ENCODE measurements at regions not wholly inside any gene's neighbourhood (a gene's known extent, or its start where the extent isn't known, plus 50 kb on each side); places are given as distances from the start of the nearest gene placed in this dataset.
"Not testable (repeated sequence)": the region's sequence is repeated elsewhere in the genome, so short reads cannot be mapped to it uniquely, and the experiment has no call there.

- no peak for DNase-seq
Observed at GRCh38 chr16:85503679-85504231, 109.4 kb upstream of the GSE1 start.

DNA sequence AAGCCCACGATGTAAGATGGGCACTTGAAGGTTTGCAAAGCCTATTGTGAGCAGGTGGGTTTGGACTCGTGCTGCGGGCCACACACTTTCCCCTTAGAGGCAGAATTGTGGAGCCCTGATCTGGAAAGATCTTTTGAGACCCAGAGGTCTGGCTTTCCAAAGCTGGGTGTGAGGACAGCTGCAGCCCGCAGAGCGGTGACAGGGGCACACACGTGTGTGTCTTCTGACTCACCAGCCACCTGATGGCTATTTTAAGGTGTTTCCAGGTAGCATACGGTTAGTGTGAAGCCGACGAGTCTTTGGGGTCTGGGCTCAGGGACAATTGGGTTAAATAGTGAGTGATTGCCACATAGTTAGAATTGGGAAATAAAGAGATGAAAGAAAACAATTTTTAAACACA, 108.9 kb upstream of the GSE1 start:
- DNase-seq: no peak

- no peak for DNase-seq
Observed at GRCh38 chr16:85505794-85506634, 107.1 kb upstream of the GSE1 start.

- DNase-seq: no peak
Observed at GRCh38 chr16:85506635-85506911, 106.5 kb upstream of the GSE1 start.

DNA sequence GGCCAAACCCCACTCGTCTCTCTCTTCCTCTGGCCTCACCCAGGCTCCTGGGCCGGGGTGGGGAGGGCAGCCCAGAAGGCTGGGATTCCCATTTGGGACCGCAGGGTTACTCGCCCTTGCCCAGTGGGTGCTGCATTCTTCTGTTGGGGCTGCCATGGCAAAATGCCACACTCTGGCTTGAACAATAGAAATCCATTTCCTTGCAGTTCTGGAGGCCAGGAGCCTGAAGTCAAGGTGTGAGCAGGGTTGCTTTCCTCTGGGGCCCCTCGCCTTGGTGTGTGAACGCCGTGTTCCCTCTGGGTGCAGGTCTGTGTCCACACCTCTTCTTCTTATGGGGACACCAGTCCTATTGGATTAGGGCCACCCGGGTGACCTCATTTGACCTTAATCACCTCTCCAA, 105.8 kb upstream of the GSE1 start:
- DNase-seq: no peak

GRCh38 chr16:85508388-85508787, 104.7 kb upstream of the GSE1 start:
- DNase-seq: no peak

DNA sequence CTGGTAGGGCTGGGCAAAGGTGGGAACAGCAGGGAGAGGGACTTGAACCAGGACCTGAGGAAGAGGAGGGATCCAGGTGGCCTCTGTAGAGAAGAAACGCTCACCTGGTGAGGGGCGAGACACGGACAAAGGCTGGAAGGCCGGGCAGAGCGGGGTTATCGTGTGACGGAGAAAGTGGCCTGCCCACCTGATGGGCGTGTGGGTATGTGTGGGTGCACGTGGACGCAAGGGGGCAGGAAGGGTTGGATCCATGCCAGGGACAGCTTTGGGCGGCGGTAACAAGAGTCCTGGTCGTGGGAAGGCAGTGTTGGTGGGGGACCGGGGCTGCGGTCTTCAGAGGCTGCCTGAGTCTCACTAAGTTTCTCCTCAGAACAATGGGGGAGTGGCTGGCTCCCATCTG, 104.1 kb upstream of the GSE1 start:
- DNase-seq: no peak

DNA sequence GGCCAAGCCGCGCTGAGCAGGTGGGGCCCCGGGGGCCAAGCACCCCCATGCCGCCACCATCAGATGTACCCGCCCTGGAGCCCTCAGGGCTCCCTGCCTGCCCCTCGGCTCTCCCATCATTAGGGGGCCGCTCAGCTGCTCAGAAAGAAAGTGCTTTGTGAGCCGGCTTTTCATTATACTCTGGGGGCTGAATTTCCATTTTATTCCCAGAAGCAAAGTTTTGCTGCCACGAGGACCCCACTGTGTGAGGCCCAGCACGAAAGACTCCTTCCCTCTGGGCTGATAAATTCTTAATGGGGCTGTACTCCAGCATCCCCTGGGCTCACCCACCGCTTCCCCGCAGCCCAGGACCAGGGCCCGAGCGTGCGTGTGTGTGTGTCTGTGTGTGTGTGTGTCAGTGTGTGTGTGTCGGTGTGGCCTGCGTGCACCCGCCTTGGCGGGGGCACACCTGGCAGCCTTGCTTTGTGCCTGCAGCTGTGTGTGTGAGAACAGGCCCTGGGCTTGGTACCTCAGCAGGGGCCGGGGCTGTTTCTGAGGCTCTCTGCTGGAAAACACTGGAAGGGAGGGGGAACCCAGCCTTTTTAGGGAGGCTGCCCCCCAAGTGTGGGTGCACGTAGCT, 103.0 kb upstream of the GSE1 start:
- DNase-seq: no peak

GRCh38 chr16:85511938-85512807, 100.9 kb upstream of the GSE1 start:
- DNase-seq: no peak

DNA sequence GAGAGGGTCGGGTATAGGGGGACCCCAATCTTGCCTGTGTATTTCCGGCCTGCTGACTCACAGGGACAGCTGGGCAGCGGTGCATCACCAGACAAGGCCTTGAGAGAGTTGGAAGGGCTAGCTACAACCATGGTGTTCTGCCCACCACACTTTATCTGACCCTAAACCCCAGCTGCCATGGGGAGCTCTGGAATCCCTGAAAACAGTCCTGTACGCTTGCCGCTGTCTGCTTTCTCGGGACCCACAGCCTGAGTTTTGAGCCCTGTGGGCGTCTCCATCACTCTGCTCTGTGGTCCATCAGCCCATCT, 100.4 kb upstream of the GSE1 start:
- no peak for DNase-seq

DNA sequence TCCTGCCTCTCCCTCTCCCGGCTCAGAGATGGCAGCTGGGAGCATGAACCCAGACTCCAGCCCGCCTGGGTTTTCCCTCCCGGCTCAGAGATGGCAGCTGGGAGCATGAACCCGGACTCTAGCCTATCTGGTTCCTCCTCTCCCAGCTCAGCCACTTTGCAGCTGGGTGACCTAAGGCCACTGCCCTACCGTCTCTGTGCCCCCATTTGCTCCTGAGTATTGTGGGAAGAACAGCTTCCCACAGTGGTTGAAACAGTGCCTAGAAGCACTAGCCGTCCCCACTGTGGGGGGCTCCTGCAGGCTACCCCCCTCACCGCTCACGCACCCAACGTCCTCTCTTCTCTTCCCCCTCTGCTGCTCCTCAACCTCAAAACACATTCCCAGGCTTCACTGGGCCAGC, 99.9 kb upstream of the GSE1 start:
- no peak for DNase-seq

GRCh38 chr16:85513649-85514048, 99.5 kb upstream of the GSE1 start:
- DNase-seq: no peak

DNA sequence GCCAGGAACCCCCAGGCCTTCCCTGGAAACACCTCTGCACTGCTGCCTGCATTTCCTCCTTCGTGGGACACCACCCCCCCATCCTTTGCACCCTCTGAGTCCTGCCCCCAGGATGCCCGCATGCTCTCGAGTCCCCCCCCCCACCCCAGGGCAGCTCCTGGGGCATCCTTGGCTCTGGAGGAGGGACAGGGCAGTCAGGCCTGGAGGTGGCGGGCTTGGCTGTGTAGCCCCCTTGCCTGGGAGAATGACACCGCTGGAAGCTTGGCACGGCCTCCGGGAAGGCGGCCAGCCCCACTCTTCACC, 98.9 kb upstream of the GSE1 start:
- no peak for DNase-seq

DNA sequence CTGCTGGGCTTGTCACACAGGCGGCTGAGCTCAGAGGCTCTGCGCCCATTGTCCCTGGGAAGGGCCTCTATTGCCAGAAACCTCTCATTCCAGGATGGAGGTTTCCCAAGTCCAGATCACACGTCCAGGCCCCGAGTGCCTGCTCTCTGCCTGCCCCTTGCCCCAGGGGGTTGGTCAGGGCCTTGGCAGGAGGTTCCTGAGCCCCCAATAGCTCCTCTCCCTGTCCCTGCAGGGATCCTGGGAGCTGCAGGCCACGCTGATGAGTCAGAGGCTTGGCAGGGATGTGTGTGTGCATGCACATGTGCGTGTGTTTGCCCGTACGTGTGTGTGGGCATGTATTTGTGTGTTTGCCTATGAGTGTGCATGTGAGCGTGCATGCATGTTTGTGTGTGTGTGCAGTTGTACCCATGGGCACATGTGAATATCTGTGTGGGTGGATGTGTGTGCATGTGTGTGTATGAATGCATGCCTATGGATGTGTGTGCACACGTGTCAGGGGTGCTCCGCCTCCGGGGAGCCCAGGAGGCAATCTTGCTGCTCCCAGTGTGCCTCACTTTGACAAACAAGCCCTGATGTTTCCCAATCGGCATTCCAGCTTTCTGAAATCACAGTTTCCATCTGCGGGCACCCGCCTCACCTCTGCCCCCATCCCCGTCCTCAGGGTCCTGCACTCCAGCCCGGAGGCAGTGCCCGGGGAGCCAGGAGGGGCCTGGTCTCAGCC, 98.4 kb upstream of the GSE1 start:
- no peak for DNase-seq

GRCh38 chr16:85515319-85515745, 97.8 kb upstream of the GSE1 start:
- DNase-seq: no peak

GRCh38 chr16:85515830-85516397, 97.2 kb upstream of the GSE1 start:
- no peak for DNase-seq

DNA sequence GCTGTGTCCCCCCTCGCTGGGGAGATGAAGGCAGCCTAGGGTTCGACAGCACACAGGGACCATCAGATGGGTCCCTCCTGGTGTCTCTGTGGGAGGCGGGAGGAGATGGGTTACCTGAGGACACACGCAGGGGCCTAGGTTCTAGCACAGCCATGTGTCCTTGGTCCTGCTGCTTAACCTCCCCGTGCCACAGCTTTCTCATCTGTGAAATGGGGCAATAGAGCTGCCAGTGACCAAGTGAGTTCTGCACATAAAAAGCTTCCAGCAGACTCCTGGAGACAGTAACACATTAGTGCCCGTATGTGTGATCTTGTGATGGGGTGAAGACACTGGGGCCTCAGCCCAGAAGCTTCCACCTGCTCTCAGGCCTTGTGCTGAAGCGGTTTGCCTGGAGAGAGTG, 96.0 kb upstream of the GSE1 start:
- DNase-seq: no peak

- no peak for DNase-seq
Observed at GRCh38 chr16:85517563-85518179, 95.5 kb upstream of the GSE1 start.

- no peak for DNase-seq
Observed at GRCh38 chr16:85518398-85519049, 94.6 kb upstream of the GSE1 start.

GRCh38 chr16:85519050-85519440, 94.1 kb upstream of the GSE1 start:
- DNase-seq: not testable (repeated sequence)

GRCh38 chr16:85519540-85520231, 93.4 kb upstream of the GSE1 start:
- no peak for DNase-seq

Data from stimulated activated CD4-positive, alpha-beta T cell treated with anti-CD3 and anti-CD28 coated beads, Interleukin-1b, Interleukin-23, amount 100 ng/mL, for 48 hours (primary cell).